Ectodermal cell (in vitro differentiated cells): ENCODE measurements at regions not wholly inside any gene's neighbourhood (a gene's known extent, or its start where the extent isn't known, plus 50 kb on each side); places are given as distances from the start of the nearest gene placed in this dataset.

Experiments used
- H3K27ac ChIP-seq: 2 replicates; pipeline ENCODE4 v1.7.0; 2013; ENCODE audit warnings: mild to moderate bottlenecking, low read depth, low read length; ENCODE audit not compliant: insufficient read depth, poor library complexity, severe bottlenecking
- H3K27me3 ChIP-seq: 2 replicates; pipeline ENCODE4 v1.7.0; 2013; ENCODE audit warnings: mild to moderate bottlenecking, low read length; ENCODE audit not compliant: insufficient read depth, control insufficient read depth, poor library complexity, severe bottlenecking
- H3K36me3 ChIP-seq: one replicate; pipeline ENCODE4 v1.7.0; 2013; ENCODE audit warnings: low read length; ENCODE audit not compliant: control insufficient read depth, insufficient read depth
- H3K4me1 ChIP-seq: one replicate; pipeline ENCODE4 v1.7.0; 2013; ENCODE audit warnings: low read length; ENCODE audit not compliant: control insufficient read depth, insufficient read depth
- H3K4me3 ChIP-seq: 2 replicates; pipeline ENCODE4 v1.7.0; 2013; ENCODE audit warnings: low read depth, low read length, control low read depth; ENCODE audit not compliant: insufficient read depth
- H3K9me3 ChIP-seq: 2 replicates; pipeline ENCODE4 v1.7.0; 2013; ENCODE audit warnings: mild to moderate bottlenecking, low read length, moderate library complexity; ENCODE audit not compliant: control insufficient read depth
- WGBS, 2 experiments: methylation state at CpG; one replicate each; pipeline ENCODE4 v1.1.7; 2013; ENCODE audit warnings: missing lambda C conversion rate in 2 of 2; 5-methylcytosine and 5-hydroxymethylcytosine counted together

- Histone ChIP-seq H3K4me3 (no peak overlapping the region), H3K27me3 (no peaks in the 10 kb centered on the region), H3K27ac (no peak overlapping the region), H3K36me3 (no peaks in the 10 kb centered on the region), H3K9me3 (no peaks in the 10 kb centered on the region), H3K4me1 (no peaks in the 10 kb centered on the region)
Observed at GRCh38 chr13:53839461-53839860, 810.8 kb downstream of the OLFM4 start.

DNA sequence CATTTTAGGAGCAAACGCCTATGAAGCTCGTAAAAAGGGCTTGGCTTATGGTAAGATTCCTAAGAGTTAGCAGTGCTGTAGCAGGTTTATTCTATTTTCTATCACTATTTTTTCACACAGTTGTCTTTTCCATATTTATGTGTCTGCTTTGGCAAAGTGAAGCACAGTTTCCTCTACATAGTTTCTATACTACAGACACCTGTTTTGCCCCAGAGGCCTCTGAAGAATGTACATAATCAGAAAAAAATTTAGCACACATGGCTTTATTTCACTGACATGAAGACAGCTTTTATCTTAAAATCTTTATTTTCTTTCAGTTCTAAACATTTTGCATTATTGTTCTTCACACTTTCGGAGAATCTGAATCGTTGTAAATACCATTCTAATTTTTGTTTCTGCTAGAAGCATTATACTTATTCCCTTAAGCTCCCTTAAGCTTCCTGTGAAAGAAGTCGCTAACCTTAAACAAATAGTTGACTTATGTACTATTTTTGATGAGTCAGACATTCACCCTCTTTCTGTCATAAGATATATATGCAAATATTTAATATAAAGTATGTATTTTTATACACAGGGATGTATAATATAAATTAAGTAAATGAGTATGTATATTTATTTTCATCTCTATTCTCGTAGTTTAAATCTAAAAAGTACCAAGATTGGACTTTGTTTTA is 816.0 kb downstream of the OLFM4 start:
- WGBS, 2 experiments: 64 to 72% methylated on average over 3 to 4 of the region's 6 CpGs
- no peaks in the 10 kb centered on the region for H3K27me3 ChIP-seq
- peaks cover 14% of the 10 kb centered on the region for H3K4me1 ChIP-seq
- no peak overlapping the region for H3K27ac ChIP-seq
- H3K36me3 ChIP-seq: no peaks in the 10 kb centered on the region
- no peak overlapping the region for H3K4me3 ChIP-seq
- H3K9me3 ChIP-seq: no peaks in the 10 kb centered on the region

- Histone ChIP-seq H3K27ac (no peak overlapping the region), H3K36me3 (no peaks in the 10 kb centered on the region), H3K9me3 (no peaks in the 10 kb centered on the region), H3K4me1 (peaks cover 14% of the 10 kb centered on the region), H3K27me3 (no peaks in the 10 kb centered on the region), H3K4me3 (no peak overlapping the region)
- 92% methylated on average over 1 to 2 of the region's 2 CpGs for WGBS, 2 experiments
Observed at GRCh38 chr13:53847502-53847901, 818.9 kb downstream of the OLFM4 start.

GRCh38 chr13:53848366-53848961 is 819.9 kb downstream of the OLFM4 start:
- Histone ChIP-seq H3K36me3 (no peaks in the 10 kb centered on the region), H3K27ac (no peak overlapping the region), H3K9me3 (no peaks in the 10 kb centered on the region), H3K4me3 (no peak overlapping the region), H3K27me3 (no peaks in the 10 kb centered on the region), H3K4me1 (peaks cover 14% of the 10 kb centered on the region)
- WGBS, 2 experiments: 73 to 75% methylated on average over 6 to 7 of the region's 7 CpGs

DNA sequence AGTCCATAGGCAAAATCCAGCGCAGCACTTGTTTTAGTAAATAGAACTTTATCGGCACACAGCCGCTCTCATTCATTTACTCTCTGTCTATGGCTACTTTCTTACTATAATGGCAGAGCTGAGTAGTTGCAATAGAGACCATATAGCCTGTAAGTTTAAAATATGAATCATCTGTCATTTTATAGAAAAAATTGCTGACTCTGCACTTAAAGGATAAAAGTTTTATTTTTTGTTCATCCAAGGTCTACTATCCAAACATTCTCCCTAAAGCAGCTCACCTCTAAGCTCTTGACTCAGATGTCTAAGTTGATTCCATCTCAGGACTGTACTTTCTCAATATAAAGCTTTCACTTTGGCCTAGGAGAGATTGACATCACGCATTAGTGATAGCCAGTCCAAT is 825.7 kb downstream of the OLFM4 start:
- Histone ChIP-seq H3K4me1 (peaks cover 2% of the 10 kb centered on the region), H3K27ac (no peak overlapping the region), H3K27me3 (no peaks in the 10 kb centered on the region), H3K4me3 (no peak overlapping the region), H3K9me3 (no peaks in the 10 kb centered on the region), H3K36me3 (no peaks in the 10 kb centered on the region)
- 91 to 99% methylated on average over 3 to 4 of the region's 4 CpGs for WGBS, 2 experiments

DNA sequence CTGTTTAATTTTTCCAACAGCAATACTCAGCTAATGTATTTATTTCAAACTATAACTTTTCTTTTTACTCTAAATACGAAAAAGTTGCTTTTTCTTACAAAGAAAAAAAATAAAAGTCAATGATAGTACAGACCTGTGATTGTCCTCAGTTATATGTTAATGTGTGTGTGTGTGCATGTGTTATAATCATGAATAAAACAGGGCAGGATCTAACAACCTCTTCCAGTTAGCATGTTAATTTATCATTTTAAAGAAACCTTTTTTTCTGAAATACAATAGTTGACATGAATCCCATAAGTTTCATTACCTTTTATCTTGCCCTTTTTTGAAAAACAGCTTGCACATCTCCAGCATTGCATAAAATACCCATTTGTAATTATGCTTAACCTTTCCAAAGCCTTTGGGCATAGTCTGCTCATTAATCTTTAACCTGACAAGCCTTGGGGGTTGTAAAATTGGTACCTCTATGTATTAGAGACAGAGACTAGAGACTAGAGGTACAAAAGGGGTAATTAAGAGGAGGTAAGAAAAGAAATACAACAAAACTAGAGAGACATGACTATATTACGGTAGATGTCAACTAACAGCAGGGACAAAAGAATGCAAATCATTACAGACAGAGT is 828.1 kb downstream of the OLFM4 start:
- no peaks in the 10 kb centered on the region for H3K9me3 ChIP-seq
- H3K27ac ChIP-seq: no peak overlapping the region
- no peaks in the 10 kb centered on the region for H3K36me3 ChIP-seq
- no peaks in the 10 kb centered on the region for H3K4me1 ChIP-seq
- no peak overlapping the region for H3K4me3 ChIP-seq
- WGBS, 2 experiments: 100% methylated on average over 1 to 2 of the region's 2 CpGs
- no peaks in the 10 kb centered on the region for H3K27me3 ChIP-seq

GRCh38 chr13:53863520-53863919 is 834.9 kb downstream of the OLFM4 start:
- no peaks in the 10 kb centered on the region for H3K9me3 ChIP-seq
- no peak overlapping the region for H3K27ac ChIP-seq
- WGBS, 2 experiments: 90 to 100% methylated on average over 1 of the region's 1 CpG
- H3K36me3 ChIP-seq: no peaks in the 10 kb centered on the region
- no peak overlapping the region for H3K4me3 ChIP-seq
- H3K4me1 ChIP-seq: no peaks in the 10 kb centered on the region
- H3K27me3 ChIP-seq: no peaks in the 10 kb centered on the region

- no peak overlapping the region for H3K4me3 ChIP-seq
- H3K4me1 ChIP-seq: no peaks in the 10 kb centered on the region
- no peaks in the 10 kb centered on the region for H3K9me3 ChIP-seq
- no peak overlapping the region for H3K27ac ChIP-seq
- no peaks in the 10 kb centered on the region for H3K36me3 ChIP-seq
- 86% methylated on average over 15 of the region's 15 CpGs for WGBS, 2 experiments
- no peaks in the 10 kb centered on the region for H3K27me3 ChIP-seq
Observed at GRCh38 chr13:53873558-53873957, 844.9 kb downstream of the OLFM4 start.

DNA sequence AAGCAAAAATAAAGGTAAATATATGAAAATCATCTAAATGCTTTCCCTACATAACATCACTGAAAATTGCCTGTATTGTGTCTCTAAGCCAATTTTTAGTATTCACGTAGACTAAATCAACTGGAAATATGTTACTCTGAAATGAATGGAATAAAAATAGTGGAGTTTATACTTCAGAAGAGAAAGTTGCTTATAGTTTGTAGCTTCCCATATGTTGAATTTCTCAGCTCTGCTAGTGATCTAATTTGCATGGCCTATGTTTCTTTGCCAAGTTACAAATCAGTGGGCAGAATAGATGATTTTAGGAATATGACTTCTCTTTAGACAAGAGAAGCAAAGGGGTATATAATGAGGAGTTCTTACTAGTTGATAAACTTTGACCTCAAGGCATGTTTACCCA is 850.2 kb downstream of the OLFM4 start:
- Histone ChIP-seq H3K4me3 (no peak overlapping the region), H3K27ac (no peak overlapping the region), H3K36me3 (no peaks in the 10 kb centered on the region), H3K27me3 (no peaks in the 10 kb centered on the region), H3K4me1 (no peaks in the 10 kb centered on the region), H3K9me3 (no peaks in the 10 kb centered on the region)
- WGBS, 2 experiments: 100% methylated on average over 1 of the region's 1 CpG

GRCh38 chr13:53885997-53886396 is 857.4 kb downstream of the OLFM4 start:
- Histone ChIP-seq H3K27ac (no peak overlapping the region), H3K9me3 (no peaks in the 10 kb centered on the region), H3K4me3 (no peak overlapping the region), H3K36me3 (no peaks in the 10 kb centered on the region), H3K27me3 (no peaks in the 10 kb centered on the region), H3K4me1 (no peaks in the 10 kb centered on the region)
- WGBS, 2 experiments: no CpG with 5 or more reads among the region's 1 CpG
